ENCODE measurements at regions not wholly inside any gene's neighbourhood (a gene's known extent, or its start where the extent isn't known, plus 50 kb on each side); places are given as distances from the start of the nearest gene placed in this dataset.
"Not testable (repeated sequence)": the region's sequence is repeated elsewhere in the genome, so short reads cannot be mapped to it uniquely, and the experiment has no call there.

- intact Hi-C loops (cut with DNase I), result no loop called here
- DNase-seq (ENCODE audit: low spot score), result no peak
Observed at GRCh38 chr3:13231781-13232666, 158.8 kb upstream of the IQSEC1 start.

GRCh38 chr3:13229273-13229949, 156.2 kb upstream of the IQSEC1 start:
- intact Hi-C loops (cut with DNase I), result no loop called here
- no peak for DNase-seq (ENCODE audit: low spot score)

GRCh38 chr3:13228584-13228983, 155.4 kb upstream of the IQSEC1 start:
- DNase-seq (ENCODE audit: low spot score), result no peak
- intact Hi-C loops (cut with DNase I), result no loop called here

GRCh38 chr3:13228169-13228568, 154.9 kb upstream of the IQSEC1 start:
- DNase-seq (ENCODE audit: low spot score); intact Hi-C loops (cut with DNase I): not testable (repeated sequence)

GRCh38 chr3:13227315-13228165, 154.3 kb upstream of the IQSEC1 start:
- DNase-seq (ENCODE audit: low spot score), result no peak
- intact Hi-C loops (cut with DNase I), result no loop called here

GRCh38 chr3:13224967-13225366, 151.7 kb upstream of the IQSEC1 start:
- intact Hi-C loops (cut with DNase I), result no loop called here
- no peak for DNase-seq (ENCODE audit: low spot score)

- DNase-seq (ENCODE audit: low spot score), result no peak
- intact Hi-C loops (cut with DNase I), result no loop called here
Observed at GRCh38 chr3:13223574-13224237, 150.5 kb upstream of the IQSEC1 start.

- DNase-seq (ENCODE audit: low spot score), result no peak
- intact Hi-C loops (cut with DNase I), result no loop called here
Observed at GRCh38 chr3:13222891-13223573, 149.8 kb upstream of the IQSEC1 start.

- no peak for DNase-seq (ENCODE audit: low spot score)
- intact Hi-C loops (cut with DNase I), result no loop called here
Observed at GRCh38 chr3:13222131-13222530, 148.9 kb upstream of the IQSEC1 start.

GRCh38 chr3:13221491-13222061, 148.3 kb upstream of the IQSEC1 start:
- intact Hi-C loops (cut with DNase I), result no loop called here
- DNase-seq (ENCODE audit: low spot score), result no peak

GRCh38 chr3:13220991-13221390, 147.8 kb upstream of the IQSEC1 start:
- no peak for DNase-seq (ENCODE audit: low spot score)
- intact Hi-C loops (cut with DNase I), result no loop called here

- no peak for DNase-seq (ENCODE audit: low spot score)
Observed at GRCh38 chr3:13219902-13220296, 146.7 kb upstream of the IQSEC1 start.

GRCh38 chr3:13219077-13219901, 146.1 kb upstream of the IQSEC1 start:
- no peak for DNase-seq (ENCODE audit: low spot score)
- intact Hi-C loops (cut with DNase I), result no loop called here

More at GRCh38 chr3:13219902-13220296, 146.7 kb upstream of the IQSEC1 start:
- intact Hi-C loops (cut with DNase I), result no loop called here

GRCh38 chr3:13218541-13218908, 145.3 kb upstream of the IQSEC1 start:
- no peak for DNase-seq (ENCODE audit: low spot score)
- intact Hi-C loops (cut with DNase I), result no loop called here

GRCh38 chr3:13217736-13218540, 144.7 kb upstream of the IQSEC1 start:
- no peak for DNase-seq (ENCODE audit: low spot score)
- intact Hi-C loops (cut with DNase I), result no loop called here

GRCh38 chr3:13217253-13217652, 144.0 kb upstream of the IQSEC1 start:
- intact Hi-C loops (cut with DNase I), result no loop called here
- DNase-seq (ENCODE audit: low spot score), result no peak

- intact Hi-C loops (cut with DNase I), result no loop called here
- no peak for DNase-seq (ENCODE audit: low spot score)
Observed at GRCh38 chr3:13215940-13216546, 142.8 kb upstream of the IQSEC1 start.
